Spleen (tissue), 11 donors: ENCODE measurements at regions not wholly inside any gene's neighbourhood (a gene's known extent, or its start where the extent isn't known, plus 50 kb on each side); places are given as distances from the start of the nearest gene placed in this dataset.

Experiments used
- DNase-seq: peaks from one replicate; pipeline ENCODE4 v3.0.0-alpha.2; 2020
- H3K27ac ChIP-seq, 8 donors: fragments of 200-600 bp; sonication (generic) in 7 of 8; 1 replicate in 4 of 8; 2 replicates in 4 of 8; pipeline versions ENCODE4 v1.5.0 to v1.8.0; 2016 to 2021; ENCODE audit warnings: inconsistent platforms in 4 of 8, mild to moderate bottlenecking in 4 of 8, moderate library complexity in 1 of 8
- H3K27me3 ChIP-seq, 7 donors: fragments of 200-600 bp; sonication (generic) in 6 of 7; replicated peaks in 1 of 7; 1 replicate in 4 of 7; 2 replicates in 3 of 7; pipeline versions ENCODE4 v1.5.0 to v1.8.0; 2016 to 2021; ENCODE audit warnings: inconsistent platforms in 3 of 7, mild to moderate bottlenecking in 1 of 7
- H3K36me3 ChIP-seq, 6 donors: fragments of 200-600 bp; sonication (generic) in 5 of 6; 1 replicate in 4 of 6; 2 replicates in 2 of 6; pipeline versions ENCODE4 v1.5.0 to v1.8.0; 2016 to 2021; ENCODE audit warnings: inconsistent platforms in 2 of 6
- H3K4me1 ChIP-seq, 6 donors: fragments of 200-600 bp; sonication (generic) in 5 of 6; 1 replicate in 3 of 6; 2 replicates in 3 of 6; pipeline versions ENCODE4 v1.5.0 to v1.8.0; 2016 to 2021; ENCODE audit warnings: inconsistent platforms in 3 of 6
- H3K4me3 ChIP-seq, 8 donors: fragments of 200-600 bp; sonication (generic) in 7 of 8; 1 replicate in 4 of 8; 2 replicates in 4 of 8; pipeline versions ENCODE4 v1.5.0 to v1.8.0; 2016 to 2021; ENCODE audit warnings: inconsistent platforms in 4 of 8, mild to moderate bottlenecking in 4 of 8, moderate library complexity in 2 of 8
- H3K9me3 ChIP-seq, 8 donors: fragments of 200-600 bp; sonication (generic) in 7 of 8; 1 replicate in 4 of 8; 2 replicates in 4 of 8; pipeline versions ENCODE4 v1.5.0 to v1.8.0; 2016 to 2021; ENCODE audit warnings: inconsistent platforms in 4 of 8
- POLR2A ChIP-seq, 3 donors: fragments of 450-650 bp; IDR thresholded peaks; one replicate each; pipeline ENCODE4 v1.5.1; 2017; ENCODE audit warnings: antibody characterized with exemption in 3 of 3, mild to moderate bottlenecking in 1 of 3
- POLR2AphosphoS5 ChIP-seq, 3 donors: sonication (generic); formaldehyde crosslinking; IDR thresholded peaks; one replicate each; pipeline ENCODE4 v1.5.1; 2017; ENCODE audit warnings: antibody characterized with exemption in 3 of 3
- WGBS, 5 donors: extraction: QIAGEN DNeasy Blood & Tissue Kit in 3 of 5; methylation state at CpG; one replicate each; pipeline versions ENCODE4 v1.1.5 to v1.1.7; 2013 to 2018; 5-methylcytosine and 5-hydroxymethylcytosine counted together
- intact Hi-C: fragments of 100-400 bp; cut with DNase I; formaldehyde crosslinking; loops from one replicate; pipeline ENCODE4 v1.15.0; 2023; ENCODE audit warnings: low total_unique reads
- TF ChIP-seq, protein P1 (sequence below), 11 experiments: fragments of 200-600 bp in 7 of 11; fragments of 450-650 bp in 4 of 11; sonication (generic) in 4 of 11; IDR thresholded peaks in 8 of 11; conservative IDR thresholded peaks in 3 of 11; 1 replicate in 7 of 11; 2 replicates in 4 of 11; pipeline versions ENCODE4 v1.4.0 to v1.8.0; 2016 to 2021; ENCODE audit warnings: antibody characterized with exemption in 11 of 11, inconsistent platforms in 4 of 11, mild to moderate bottlenecking in 1 of 11
- donor health status: healthy with polysubstance abuse.
- donor health status: DM: no; HTN: no; CAD: no; lungs with moderate emphysema.
- donor health status: DM: no; HTN: no; CAD: no.
- donor health status: Bipolar disorder and iron deficiency.
- donor health status: healthy.
- donor health status: DM: no; HTN: no; CAD: no.
- donor health status: DM: yes; HTN: yes; CAD: no.

- intact Hi-C loops, result no loop called here
- TF ChIP-seq, protein P1, sequence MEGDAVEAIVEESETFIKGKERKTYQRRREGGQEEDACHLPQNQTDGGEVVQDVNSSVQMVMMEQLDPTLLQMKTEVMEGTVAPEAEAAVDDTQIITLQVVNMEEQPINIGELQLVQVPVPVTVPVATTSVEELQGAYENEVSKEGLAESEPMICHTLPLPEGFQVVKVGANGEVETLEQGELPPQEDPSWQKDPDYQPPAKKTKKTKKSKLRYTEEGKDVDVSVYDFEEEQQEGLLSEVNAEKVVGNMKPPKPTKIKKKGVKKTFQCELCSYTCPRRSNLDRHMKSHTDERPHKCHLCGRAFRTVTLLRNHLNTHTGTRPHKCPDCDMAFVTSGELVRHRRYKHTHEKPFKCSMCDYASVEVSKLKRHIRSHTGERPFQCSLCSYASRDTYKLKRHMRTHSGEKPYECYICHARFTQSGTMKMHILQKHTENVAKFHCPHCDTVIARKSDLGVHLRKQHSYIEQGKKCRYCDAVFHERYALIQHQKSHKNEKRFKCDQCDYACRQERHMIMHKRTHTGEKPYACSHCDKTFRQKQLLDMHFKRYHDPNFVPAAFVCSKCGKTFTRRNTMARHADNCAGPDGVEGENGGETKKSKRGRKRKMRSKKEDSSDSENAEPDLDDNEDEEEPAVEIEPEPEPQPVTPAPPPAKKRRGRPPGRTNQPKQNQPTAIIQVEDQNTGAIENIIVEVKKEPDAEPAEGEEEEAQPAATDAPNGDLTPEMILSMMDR (IDR thresholded peaks at IDR 0.05 in 8 of 11, conservative IDR thresholded peaks at IDR 0.05 in 3 of 11), result no peak
- TF ChIP-seq POLR2AphosphoS5 (IDR thresholded peaks at IDR 0.05) (no peak), POLR2A (IDR thresholded peaks at IDR 0.05) (no peak)
- 61 to 82% (median 70%) methylated on average over 3 of the region's 3 CpGs for WGBS, 5 donors
Observed at GRCh38 chr6:91447530-91448254, 860.8 kb upstream of the MAP3K7 start.

DNA sequence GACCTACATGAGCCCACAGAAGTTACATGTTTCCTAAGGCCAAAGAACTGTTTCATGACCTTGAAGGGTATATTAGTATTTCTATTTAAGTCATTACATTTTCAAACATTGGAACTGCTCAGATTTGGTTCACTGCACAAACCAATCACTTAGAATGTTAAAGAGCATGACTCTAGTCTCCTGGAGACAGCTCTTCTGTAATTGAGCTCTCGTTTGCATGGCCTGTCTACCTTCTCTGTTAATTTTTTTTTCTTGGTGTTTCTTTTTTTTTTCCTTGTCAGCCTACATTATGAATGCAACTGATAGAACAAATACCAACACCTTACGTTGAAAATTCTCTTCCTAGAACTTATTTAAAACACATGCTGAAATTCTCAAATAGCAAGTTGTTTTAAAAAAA, 860.2 kb upstream of the MAP3K7 start:
- Histone ChIP-seq H3K27me3 (no peaks in the 10 kb centered on the region), H3K4me1 (no peaks in the 10 kb centered on the region), H3K36me3 (no peaks in the 10 kb centered on the region), H3K27ac (no peak overlapping the region), H3K9me3 (no peaks in the 10 kb centered on the region), H3K4me3 (no peak overlapping the region)
- intact Hi-C loops, result no loop called here
- 66 to 82% (median 68%) methylated on average over 2 of the region's 2 CpGs for WGBS, 5 donors
- TF ChIP-seq, protein P1 (IDR thresholded peaks at IDR 0.05 in 8 of 11, conservative IDR thresholded peaks at IDR 0.05 in 3 of 11), result no peak
- TF ChIP-seq POLR2A (IDR thresholded peaks at IDR 0.05), result no peak
- TF ChIP-seq POLR2AphosphoS5 (IDR thresholded peaks at IDR 0.05), result no peak
- DNase-seq, result no peak

More at GRCh38 chr6:91447530-91448254, 860.8 kb upstream of the MAP3K7 start:
- no peaks in the 10 kb centered on the region for H3K36me3 ChIP-seq
- DNase-seq, result no peak
- no peaks in the 10 kb centered on the region for H3K4me1 ChIP-seq
- H3K4me3 ChIP-seq, result no peak overlapping the region
- no peaks in the 10 kb centered on the region for H3K27me3 ChIP-seq
- no peak overlapping the region for H3K27ac ChIP-seq
- H3K9me3 ChIP-seq, result no peaks in the 10 kb centered on the region

- H3K4me1 ChIP-seq, result no peaks in the 10 kb centered on the region
- H3K9me3 ChIP-seq, result no peaks in the 10 kb centered on the region
- WGBS, 5 donors, result 74 to 90% (median 82%) methylated on average over 1 of the region's 1 CpG
- no peak overlapping the region for H3K4me3 ChIP-seq
- no peak for DNase-seq
- intact Hi-C loops, result no loop called here
- TF ChIP-seq POLR2AphosphoS5 (IDR thresholded peaks at IDR 0.05), result no peak
- TF ChIP-seq, protein P1 (IDR thresholded peaks at IDR 0.05 in 8 of 11, conservative IDR thresholded peaks at IDR 0.05 in 3 of 11), result no peak
- no peak for TF ChIP-seq POLR2A (IDR thresholded peaks at IDR 0.05)
- H3K36me3 ChIP-seq, result no peaks in the 10 kb centered on the region
- H3K27ac ChIP-seq, result no peak overlapping the region
- no peaks in the 10 kb centered on the region for H3K27me3 ChIP-seq
Observed at GRCh38 chr6:91443405-91443804, 856.5 kb upstream of the MAP3K7 start.

DNA sequence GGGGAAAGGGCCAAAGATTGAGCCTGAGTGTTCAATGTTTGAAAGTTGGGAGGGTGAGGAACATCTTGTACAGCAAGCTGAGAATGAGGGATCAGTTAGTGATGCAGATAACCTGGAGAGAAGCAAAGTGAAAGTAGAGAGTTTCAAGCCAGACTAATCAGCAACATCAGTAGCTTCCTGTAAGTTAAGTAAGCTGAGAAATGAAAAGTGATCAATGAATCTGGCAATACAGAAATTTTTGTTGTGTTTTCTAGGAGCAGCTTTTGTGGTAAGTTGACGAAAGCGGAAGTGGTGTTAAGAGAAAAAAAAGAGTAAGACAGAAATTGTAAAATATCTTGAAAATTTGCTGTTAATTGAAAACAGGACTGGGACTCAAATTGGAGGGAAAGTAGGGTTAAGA, 855.5 kb upstream of the MAP3K7 start:
- Histone ChIP-seq H3K27ac (no peak overlapping the region), H3K9me3 (no peaks in the 10 kb centered on the region), H3K36me3 (no peaks in the 10 kb centered on the region), H3K4me1 (no peaks in the 10 kb centered on the region), H3K27me3 (no peaks in the 10 kb centered on the region), H3K4me3 (no peak overlapping the region)
- intact Hi-C loops, result no loop called here
- no peak for DNase-seq
- TF ChIP-seq, protein P1 (IDR thresholded peaks at IDR 0.05 in 8 of 11, conservative IDR thresholded peaks at IDR 0.05 in 3 of 11), result no peak
- no peak for TF ChIP-seq POLR2AphosphoS5 (IDR thresholded peaks at IDR 0.05)
- TF ChIP-seq POLR2A (IDR thresholded peaks at IDR 0.05), result no peak
- 41 to 63% (median 52%) methylated on average over 2 of the region's 2 CpGs for WGBS, 5 donors
